ENCODE measurements at regions not wholly inside any gene's neighbourhood (a gene's known extent, or its start where the extent isn't known, plus 50 kb on each side); places are given as distances from the start of the nearest gene placed in this dataset.

DNA sequence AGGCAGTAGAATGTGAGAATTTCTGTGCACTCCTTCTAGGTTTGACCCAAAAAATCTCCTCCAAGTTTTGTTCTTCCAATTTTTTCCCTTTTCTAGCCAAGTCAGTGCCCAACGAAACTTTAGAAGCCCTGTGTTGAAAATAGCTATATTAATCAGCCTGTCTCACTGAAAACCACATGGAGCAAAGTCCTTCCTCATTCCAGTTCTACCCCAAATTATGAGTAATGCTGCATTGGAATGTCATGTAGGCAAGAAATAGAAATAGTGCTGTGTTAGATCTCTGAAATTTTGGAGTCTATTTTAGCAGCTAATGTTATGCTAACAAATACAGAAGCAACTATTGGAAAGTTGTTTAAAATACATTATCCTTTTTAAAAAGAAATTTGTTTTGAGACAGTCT is 725.5 kb downstream of the TBC1D32 start:
- TF ChIP-seq CTCF (IDR thresholded peaks at IDR 0.05) (no peak), USF1 (IDR thresholded peaks at IDR 0.05; ENCODE audit: borderline replicate concordance, low read depth) (no peak), EZH2phosphoT487 (IDR thresholded peaks at IDR 0.05; ENCODE audit: borderline replicate concordance, low read depth) (no peak), JUND (IDR thresholded peaks at IDR 0.05) (no peak)
